CD4-positive, alpha-beta T cell treated with Interleukin-2 at 100 ng/mL for 4 hours (primary cell): ENCODE measurements at regions not wholly inside any gene's neighbourhood (a gene's known extent, or its start where the extent isn't known, plus 50 kb on each side); places are given as distances from the start of the nearest gene placed in this dataset.
"Not testable (repeated sequence)": the region's sequence is repeated elsewhere in the genome, so short reads cannot be mapped to it uniquely, and the experiment has no call there.

Source experiments
- DNase-seq: peaks from one replicate; pipeline ENCODE4 v3.0.0-alpha.2; 2020; ENCODE audit warnings: low spot score

DNA sequence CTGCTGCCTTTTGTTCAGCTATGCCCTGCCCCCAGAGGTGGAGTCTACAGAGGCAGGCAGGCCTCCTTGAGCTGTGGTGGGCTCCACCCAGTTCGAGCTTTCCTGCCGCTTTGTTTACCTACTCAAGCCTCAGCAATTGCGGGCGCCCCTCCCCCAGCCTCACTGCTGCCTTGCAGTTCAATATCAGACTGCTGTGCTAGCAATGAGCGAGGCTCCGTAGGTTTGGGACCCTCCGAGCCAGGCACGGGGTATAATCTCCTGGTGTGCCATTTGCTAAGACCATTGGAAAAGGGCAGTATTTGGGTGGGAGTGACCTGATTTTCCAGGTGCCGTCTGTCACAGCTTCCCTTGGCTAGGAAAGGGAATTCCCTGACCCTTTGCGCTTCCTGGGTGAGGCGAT is 51.9 kb downstream of the DIPK2A start:
- not testable (repeated sequence) for DNase-seq

DNA sequence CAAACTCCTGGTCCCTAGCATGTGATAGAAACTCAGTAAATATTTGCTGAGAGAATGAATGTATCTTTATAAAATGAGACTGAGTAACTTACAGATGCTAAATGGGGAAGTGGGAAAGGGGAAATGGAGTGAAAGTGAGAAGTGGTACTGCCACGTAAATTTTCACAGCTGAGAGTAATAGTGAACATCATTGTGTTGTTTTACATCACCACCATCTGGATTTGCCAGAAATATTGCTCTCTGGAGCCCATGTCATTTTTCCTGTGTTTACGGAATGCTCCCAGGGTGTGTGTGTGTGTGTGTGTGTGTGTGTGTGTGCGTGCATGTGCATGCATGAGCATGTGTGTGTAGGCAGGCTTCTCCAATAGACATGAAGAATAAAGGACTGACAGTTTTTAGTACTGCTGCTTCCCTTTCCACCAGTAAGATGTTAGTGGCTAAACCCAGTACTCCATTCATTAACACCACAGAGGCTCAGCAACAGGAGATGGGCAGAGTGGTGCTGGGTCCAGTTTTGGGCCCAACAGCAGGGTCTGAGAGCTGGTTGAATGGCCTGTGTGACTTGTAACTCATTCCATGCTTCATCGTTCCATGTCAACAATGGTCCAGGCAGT is 57.3 kb downstream of the DIPK2A start:
- no peak for DNase-seq

DNA sequence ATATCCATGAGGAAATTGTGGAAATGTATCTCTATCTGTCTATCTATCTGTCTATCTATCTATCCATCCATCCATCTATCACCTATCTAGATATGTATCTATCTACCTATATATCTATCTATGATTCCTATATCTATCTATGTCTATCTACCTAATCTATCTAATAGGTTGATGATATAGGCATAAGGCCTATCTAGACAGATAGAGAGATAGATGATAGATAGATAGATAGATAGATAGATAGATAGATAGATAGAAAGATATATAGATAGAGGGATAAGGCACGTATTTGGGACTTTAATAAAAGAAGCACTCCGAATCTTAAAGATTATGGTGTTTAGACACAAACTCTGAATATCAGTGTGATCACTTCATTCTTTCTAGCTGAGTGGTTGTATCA is 58.1 kb downstream of the DIPK2A start:
- DNase-seq: no peak

DNA sequence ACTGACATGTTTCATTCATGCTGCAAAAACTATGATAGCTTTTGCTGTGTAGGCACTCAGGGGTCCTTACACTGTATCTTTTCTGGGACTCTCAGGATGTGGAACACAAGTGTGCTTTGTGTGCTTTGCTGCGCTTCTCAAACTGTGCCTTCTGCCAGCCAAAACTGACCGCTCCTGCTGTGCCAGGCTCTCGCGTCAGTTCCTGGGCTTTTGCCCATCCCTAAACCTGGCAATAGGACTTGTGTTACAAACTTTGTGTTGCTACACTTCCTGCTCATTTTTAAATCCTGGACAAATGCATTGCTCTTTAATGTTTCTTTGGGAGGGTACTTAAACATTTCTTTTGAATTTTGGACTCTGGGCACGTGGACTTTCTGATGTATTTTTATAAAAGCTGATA is 60.3 kb downstream of the DIPK2A start:
- DNase-seq: no peak

DNA sequence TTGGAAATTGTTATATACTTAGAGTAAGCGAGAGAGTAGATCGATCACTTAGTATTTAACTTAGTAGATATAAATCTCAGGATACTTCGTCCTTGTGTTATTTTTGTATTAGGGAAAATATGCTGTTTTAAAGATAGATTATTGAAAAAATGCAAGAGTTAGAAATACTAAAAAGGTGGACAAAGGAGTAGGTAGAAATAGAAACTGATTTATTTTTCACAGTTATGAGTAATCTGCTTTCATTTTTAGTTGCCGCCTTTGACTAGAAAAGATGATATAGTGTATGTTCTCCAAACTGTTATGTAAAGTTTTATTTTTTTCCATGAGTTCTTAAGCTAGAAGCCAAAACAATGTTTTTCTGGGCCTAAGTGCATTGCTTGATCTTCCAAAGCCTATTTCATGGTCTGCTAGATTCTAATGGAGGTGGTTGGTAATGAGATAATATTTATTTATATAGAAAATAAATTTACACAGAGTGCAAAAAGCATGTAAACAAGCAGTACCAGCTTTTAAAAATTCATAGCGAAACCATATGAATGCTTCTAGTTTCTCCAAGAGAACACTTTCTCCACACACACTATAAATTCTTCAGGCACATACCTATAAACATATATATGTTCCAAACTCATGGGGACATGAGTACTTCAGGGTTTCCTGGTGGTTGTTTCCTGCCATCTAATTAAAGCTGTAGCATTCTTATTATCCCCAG is 61.1 kb downstream of the DIPK2A start:
- DNase-seq: no peak

DNA sequence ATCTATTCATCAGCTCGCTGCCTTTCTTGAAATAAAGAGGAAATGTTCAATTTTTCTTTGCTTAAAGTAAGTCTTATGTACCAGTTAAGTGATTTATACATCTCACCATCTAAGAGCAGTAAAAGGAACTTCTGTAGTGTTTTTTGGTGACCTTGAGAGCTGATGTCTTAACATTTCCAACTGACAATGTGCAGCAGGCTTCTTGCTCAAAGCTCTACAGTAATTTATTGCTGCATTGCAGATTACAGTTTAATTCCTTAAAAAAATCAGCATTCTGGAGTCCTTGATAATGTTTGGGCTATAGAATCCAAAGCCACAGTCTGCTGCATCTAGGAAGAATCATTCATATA is 61.6 kb downstream of the DIPK2A start:
- DNase-seq: no peak

DNA sequence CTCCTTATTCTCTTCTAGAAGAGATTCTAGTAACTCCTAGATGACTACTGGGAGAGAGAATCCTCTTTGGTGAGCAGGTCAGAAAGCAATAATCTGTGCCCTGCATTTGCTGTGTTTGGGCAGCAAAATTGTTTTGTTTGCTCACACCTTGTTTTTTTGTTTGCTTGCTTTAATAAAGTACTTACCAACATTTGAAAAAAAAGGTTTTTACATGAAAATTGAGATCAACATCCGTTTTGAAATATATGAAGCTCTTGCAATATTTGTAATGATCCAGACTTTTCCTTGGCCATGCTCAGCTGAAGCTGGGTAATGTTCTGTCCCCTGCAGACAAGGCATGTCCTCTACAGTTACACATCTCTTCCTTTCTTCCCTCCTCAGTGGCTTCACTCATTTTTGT is 62.2 kb downstream of the DIPK2A start:
- no peak for DNase-seq

DNA sequence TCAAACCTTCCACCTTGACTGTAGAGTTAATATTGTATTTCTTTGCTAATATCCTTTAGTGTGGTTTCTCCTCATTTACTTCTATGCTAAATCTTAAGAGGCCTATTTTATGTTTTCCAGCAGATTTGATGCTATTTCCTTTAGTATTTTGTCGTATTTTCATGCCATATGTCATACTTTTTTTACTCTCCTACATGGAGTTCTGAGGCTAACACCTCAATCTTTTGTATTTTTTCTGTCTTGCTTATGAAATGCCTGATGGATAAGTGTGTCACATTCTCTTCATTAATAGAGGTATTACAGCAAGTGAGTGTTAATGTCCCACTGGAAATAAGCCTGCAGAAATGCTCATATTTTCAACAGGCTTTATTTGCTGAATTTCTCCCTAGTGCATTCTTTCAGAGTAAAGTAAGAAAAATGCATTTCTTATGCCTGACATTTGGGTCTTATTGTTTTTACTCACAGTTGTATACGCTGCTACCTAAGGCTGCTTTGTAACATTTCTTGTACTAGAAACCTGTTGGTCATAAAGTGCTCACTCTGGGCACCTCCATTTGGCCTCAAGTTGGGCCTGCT is 63.2 kb downstream of the DIPK2A start:
- no peak for DNase-seq

DNA sequence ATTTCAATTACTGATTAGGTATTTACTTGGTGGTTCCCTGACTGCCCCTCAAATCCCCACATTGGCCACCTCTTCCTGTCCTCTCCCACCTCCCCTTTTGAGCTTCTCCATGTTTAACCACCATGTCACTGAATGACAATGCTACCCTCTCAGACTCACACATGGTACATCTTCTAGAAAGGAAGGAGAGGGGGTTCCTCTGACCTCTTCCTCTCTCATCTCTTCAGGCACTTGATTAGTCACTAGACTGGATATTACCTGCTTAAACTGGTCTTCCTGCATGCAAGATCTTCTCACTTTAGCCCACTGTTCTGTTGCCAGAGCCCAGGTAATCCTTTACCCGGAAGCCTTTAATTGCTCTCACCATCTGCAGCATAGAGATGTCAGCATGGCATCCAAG is 64.9 kb downstream of the DIPK2A start:
- no peak for DNase-seq

DNA sequence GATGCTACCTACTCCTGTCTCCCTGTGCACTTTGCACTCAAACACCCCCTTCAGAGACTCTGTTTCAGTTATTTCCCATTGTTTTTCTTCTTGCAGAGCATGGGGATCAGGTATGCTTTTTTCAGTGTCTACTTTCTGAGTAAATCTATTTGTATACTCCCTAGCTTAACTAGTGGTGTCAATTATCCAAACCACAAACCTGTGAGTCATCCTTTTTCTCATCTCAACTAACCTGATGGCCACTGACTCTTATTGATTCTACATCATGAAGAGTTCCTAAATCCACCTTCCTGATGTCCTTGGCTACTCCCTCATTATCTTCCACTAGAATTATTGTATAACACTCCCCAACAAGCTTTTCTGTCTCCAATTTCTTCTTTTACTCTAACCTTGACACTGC is 68.0 kb downstream of the DIPK2A start:
- DNase-seq: no peak

DNA sequence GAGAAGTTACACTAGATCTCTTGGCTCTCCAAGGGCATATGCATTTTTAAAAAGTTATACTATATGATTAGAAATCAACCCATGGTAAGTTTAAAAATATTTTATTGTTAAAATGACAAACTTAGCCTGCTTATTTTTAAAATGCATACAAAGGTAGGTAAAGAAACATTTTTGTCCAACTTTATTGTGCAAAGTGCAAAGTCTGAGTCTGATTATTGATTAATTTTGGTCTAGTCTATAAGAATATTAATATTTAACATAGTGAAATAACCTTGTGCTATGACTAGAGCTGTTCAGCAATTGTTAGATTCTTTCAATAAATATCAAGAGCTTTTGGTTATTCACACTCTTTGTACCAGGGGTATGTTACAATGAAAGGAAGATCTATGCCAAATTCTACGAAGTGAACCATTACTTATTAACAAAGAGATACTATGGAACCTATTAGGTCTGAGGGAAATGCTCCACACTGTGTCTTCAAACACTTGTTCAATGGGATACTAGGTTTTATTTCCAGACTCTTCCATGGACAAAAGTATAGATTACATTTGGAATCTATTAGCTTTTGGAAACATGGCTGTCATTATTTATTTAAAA is 70.4 kb downstream of the DIPK2A start:
- DNase-seq: no peak

DNA sequence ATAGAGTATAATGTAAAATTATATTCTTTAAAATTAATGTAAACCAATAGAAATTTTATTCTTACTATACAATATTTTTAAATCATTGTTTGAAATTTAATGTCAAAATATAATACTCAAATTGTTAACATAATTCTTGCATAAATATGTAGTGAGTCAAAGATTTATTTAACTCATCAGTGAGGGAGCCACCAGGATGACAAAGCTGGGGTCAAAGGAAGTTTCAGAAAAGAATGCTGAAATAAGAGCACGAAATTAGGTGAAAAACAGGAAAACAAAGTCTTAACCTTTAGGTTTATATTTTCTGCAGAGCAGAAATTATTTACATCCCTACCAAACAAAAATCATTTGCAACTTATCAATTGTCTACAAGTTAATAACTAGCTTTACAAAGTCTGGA is 74.1 kb downstream of the DIPK2A start:
- DNase-seq: no peak

DNA sequence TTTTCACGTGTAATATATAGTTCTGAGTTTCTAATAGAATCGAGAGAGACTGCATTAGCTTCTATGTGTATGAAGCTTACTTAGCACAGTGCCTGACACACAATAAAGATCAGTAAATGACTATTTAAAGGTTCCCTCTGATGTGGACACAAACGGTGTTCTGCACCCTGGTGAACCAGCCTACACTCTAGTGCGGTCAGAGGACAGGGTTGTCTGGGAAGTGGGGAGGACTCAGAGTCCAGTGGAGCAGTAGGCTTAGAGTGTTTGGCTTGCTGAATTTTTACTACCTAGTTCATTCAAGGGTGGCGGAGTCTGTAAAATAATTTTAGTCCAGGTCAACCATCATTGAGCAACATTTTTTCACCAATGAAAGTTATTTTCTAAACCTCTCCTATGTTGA is 77.8 kb downstream of the DIPK2A start:
- no peak for DNase-seq

DNA sequence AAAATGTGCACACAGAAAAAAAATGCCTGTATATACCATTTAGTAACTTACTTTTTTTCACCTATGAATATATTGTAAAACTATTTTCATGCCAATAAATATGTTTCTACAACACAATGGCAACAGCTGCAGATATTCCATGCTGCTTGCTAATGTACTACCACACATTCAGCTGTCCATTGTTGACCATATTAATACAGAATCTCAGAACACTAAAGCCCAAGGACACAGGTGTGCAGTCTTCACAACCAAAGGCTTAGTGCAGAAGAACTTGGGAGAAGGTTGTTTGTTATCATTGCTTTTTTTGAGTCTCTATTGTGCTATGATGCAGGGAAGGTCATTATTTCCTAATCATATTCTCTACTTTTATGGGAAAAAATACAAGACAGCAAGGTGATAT is 79.6 kb downstream of the DIPK2A start:
- no peak for DNase-seq

DNA sequence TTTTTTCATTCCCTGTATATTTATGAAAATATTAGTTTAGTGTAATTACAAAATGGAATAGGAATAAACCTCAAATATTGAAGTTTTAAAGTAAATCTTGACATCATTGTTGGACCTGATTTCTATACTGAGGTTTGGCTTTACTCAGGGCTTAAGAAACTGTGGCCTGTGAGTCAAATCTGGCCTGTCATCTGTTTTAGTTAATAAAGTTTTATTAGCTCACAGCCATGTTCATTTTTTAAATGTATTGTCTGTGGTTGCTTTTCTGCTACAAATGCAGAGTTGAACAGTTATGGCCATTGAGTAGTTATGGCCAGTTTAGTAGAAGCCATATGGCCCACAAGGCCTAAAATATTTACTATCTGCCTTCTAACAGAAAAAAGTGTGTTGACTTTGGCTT is 80.7 kb downstream of the DIPK2A start:
- no peak for DNase-seq

DNA sequence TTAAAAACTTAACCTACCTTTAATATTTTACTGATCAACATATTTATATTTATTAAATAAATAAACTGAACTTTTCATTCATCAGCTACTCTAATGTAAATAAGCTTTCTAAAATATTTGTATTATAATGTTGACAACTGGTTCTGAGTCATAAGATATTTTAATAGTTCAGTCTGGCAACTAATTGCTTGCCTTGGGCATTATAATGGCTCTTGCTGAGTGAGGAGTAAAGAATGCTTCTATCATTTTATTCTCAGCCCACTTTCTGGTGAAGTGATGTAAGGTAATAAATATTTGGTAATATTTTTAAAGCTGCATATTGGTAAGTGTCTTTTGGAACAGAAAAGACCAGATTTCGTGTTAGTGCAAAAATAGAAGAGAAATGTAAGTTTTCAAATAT is 81.5 kb downstream of the DIPK2A start:
- no peak for DNase-seq

DNA sequence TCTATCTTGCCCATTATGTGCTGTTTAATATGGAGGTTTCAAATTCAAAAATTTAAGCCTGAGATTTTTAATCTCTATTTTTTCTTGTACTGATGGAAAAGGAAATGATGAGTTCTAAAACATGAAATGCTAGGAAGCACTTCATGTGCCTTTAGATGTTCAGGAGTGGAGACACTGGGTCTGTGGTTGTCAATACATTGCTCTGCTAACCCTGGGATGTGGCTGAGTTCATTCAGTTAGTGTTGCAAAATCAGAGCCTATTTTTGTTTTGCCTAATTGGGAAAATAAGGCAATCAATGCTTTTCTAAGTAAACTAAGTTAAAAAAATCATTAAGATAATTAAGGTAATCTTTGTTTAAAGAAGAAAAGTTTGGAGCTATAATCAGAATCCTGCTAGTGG is 83.1 kb downstream of the DIPK2A start:
- no peak for DNase-seq

DNA sequence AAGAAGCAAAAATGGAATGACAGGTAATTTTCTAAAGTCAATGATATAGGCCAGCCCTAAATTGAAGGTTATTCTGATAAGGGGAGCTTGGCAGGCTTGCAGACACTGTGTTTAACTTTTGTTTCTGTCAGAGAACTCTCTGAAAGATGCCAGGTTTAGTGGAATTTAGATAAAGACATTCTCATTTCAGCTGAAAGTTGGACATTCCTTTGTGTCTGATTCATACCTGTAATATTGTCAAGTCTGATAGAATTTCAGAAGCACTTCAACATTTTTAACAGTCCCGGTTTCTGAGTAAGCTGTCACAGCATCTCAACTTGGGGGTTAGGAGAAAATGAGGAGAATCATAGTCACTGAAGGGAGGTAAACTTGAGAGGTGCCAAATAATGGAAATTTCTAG is 84.0 kb downstream of the DIPK2A start:
- DNase-seq: no peak

DNA sequence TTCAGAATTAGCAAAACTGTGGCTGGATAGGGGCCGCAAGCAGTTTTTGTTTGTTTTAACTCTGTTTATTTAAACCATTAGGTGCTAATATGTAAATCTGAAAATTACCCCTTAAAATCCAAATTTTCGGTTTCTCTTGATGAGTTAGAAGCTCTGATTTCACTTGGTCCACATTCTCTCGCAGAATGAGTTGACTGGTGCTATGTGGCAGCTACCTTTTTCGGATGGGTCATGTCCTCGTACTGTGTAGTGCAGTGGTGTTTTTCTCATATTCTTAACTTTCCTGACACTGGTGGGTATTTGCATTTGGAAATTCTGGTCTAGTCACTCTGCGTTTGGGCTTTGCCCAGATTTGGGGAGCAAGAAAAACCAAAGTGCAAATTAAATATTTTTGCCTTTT is 87.1 kb downstream of the DIPK2A start:
- DNase-seq: no peak

DNA sequence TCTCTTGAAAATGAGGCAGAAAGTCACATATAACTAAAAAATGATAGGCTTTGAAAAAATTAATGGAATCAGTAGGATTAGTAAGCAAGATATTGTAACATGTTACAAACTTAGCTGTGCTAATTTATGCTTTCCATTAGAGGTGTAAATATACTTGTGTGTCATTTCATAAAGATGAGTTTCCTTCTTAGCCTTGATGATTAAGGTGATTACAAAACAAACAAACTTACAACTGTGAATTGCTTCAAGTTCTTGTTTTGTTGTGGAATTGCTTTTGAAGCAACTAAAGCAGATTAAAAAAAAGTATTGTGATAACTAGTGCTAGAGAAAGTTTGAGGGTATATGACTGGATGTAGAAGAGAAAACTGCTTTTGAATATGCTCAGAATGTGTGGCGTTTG is 87.9 kb downstream of the DIPK2A start:
- DNase-seq: no peak

DNA sequence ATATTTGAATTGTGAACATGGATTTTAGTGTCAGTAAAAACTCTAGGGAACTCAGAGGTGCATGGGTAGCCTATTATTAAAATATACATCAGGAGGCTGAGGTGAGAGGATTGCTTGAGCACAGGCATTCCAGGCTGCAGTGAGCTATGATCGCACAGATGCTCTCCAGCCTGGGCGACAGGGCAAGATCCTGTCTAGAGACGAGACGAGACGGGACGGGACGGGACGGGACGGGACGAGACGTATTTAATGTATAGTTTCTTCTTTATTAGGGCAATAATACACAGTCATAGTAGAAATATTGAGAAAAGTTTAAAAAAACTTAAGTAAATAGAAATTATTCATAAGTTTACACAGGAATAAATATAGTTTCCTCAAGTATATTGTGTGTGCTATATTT is 89.3 kb downstream of the DIPK2A start:
- DNase-seq: no peak

DNA sequence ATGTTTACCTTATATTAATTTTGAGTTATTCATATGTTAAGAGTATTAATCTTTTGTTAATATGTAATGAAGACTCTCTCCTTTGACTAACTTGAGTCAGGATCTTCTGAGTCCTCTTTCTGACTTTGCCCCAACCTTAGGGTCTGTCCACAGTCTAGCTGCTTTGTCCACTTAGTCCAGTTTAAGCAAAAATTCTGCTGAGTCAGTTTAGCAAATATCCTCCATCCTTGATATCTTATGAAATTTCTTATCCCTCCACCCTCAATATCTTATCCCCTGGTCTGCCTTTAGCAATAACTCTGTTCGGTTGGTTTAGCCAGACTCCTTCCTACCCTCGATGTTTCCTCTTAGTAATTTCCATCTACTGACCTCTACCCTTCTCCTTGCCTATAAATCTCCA is 91.7 kb downstream of the DIPK2A start:
- DNase-seq: no peak

DNA sequence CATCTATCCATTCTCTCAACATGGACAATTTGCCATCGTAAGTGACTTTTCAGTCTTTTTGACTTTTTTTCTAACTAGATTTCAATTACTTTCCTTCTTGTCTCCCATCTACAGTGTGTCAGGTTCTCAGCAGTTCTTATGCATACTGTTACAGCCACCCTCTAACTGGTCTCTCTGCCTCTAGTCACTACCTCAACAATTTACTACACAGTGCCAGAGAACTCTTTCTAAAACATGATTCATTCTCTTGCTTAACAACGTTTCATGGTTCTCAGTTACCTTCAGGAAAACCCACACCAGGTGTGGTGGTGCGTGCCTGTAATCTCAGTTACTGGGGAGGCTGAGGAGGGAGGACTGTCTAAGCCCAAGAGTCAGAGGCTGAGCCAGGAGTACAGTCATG is 95.4 kb downstream of the DIPK2A start:
- no peak for DNase-seq

DNA sequence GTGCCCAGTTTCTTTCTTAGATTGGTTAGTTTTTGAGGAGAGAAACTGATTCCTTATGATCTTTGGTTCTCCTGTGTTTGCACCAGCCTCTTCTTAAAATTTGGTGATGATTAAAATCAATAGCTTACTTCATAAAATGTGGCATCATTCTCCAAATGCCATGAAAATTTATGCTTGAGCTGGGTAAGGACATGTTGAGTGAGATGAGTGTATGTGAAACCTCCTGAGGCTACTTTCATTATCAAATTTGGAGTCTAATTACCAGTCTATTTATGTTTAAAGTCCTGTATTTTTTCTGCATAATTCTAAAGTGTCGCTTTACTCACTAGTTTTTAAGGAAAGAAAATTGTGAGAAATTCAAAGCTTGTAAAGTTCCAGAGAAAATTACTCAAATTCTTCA is 102.1 kb downstream of the DIPK2A start:
- no peak for DNase-seq
